WTC11 (cell line): ENCODE measurements at regions not wholly inside any gene's neighbourhood (a gene's known extent, or its start where the extent isn't known, plus 50 kb on each side); places are given as distances from the start of the nearest gene placed in this dataset.

Experiments used
- ATAC-seq: fragments of 200-7000 bp; cut with Tn5 transposase; 2 replicates; pipeline ENCODE4 v1.10.0; 2021; ENCODE audit warnings: mild to moderate bottlenecking, moderate library complexity
- CTCF ChIA-PET: fragments of 300-600 bp; sonication (Branson Sonifier 250); formaldehyde crosslinking; loops from one replicate; lab custom pipeline; 2021; ENCODE audit warnings: antibody characterized with exemption; lab: Charles Lee
- POLR2A ChIA-PET: fragments of 350-600 bp; sonication (Branson Sonifier 250); formaldehyde crosslinking; loops from one replicate; lab custom pipeline; 2021; ENCODE audit warnings: antibody characterized with exemption; lab: Charles Lee
- DNase-seq: peaks from one replicate; pipeline ENCODE4 v3.0.0; 2021; ENCODE audit warnings: low spot score
- H3K27ac Mint-ChIP-seq: 2 replicates; pipeline ENCODE4 v1.8.0; 2021; ENCODE audit warnings: mixed read lengths
- H3K27me3 Mint-ChIP-seq: 2 replicates; pipeline ENCODE4 v1.8.0; 2021; ENCODE audit warnings: low read depth, mild to moderate bottlenecking, moderate library complexity, mixed read lengths
- H3K36me3 Mint-ChIP-seq: 2 replicates; pipeline ENCODE4 v1.8.0; 2021; ENCODE audit warnings: mixed read lengths
- H3K4me1 Mint-ChIP-seq: 2 replicates; pipeline ENCODE4 v1.8.0; 2022; ENCODE audit warnings: mixed read lengths
- H3K4me3 Mint-ChIP-seq: 2 replicates; pipeline ENCODE4 v1.8.0; 2021; ENCODE audit warnings: mild to moderate bottlenecking, moderate library complexity, mixed read lengths
- H3K9me3 Mint-ChIP-seq: 2 replicates; pipeline ENCODE4 v1.8.0; 2021; ENCODE audit warnings: mixed read lengths
- ATF2 ChIP-seq: sonication (generic); formaldehyde crosslinking; IDR thresholded peaks from 2 replicates; pipeline ENCODE4 v1.8.1; 2022; ENCODE audit warnings: low read depth, missing genetic modification reagents, borderline replicate concordance
- ATF3 ChIP-seq: sonication (generic); formaldehyde crosslinking; conservative IDR thresholded peaks from 2 replicates; pipeline ENCODE4 v1.8.1; 2022; ENCODE audit warnings: mild to moderate bottlenecking, missing genetic modification reagents
- ETV6 ChIP-seq: sonication (generic); formaldehyde crosslinking; IDR thresholded peaks from 2 replicates; pipeline ENCODE4 v1.8.1; 2022; ENCODE audit warnings: mild to moderate bottlenecking, missing genetic modification reagents
- FOXP1 ChIP-seq: sonication (generic); formaldehyde crosslinking; IDR thresholded peaks from 2 replicates; pipeline ENCODE4 v1.8.0; 2022; ENCODE audit warnings: missing genetic modification reagents, mild to moderate bottlenecking, moderate library complexity, borderline replicate concordance
- HMGA2 ChIP-seq: fragments of 250-450 bp; sonication (Bioruptor Pico); IDR thresholded peaks from 2 replicates; pipeline ENCODE4 v1.4.0; 2021; ENCODE audit warnings: mild to moderate bottlenecking, moderate library complexity
- JUN ChIP-seq: sonication (generic); formaldehyde crosslinking; IDR thresholded peaks from 2 replicates; pipeline ENCODE4 v1.8.0; 2023; ENCODE audit warnings: mild to moderate bottlenecking, missing genetic modification reagents
- MYBL2 ChIP-seq: sonication (generic); formaldehyde crosslinking; IDR thresholded peaks from 2 replicates; pipeline ENCODE4 v1.8.1; 2023; ENCODE audit warnings: mild to moderate bottlenecking, moderate library complexity, missing genetic modification reagents
- PRRX2 ChIP-seq: fragments of 250-450 bp; sonication (Bioruptor Pico); IDR thresholded peaks from 2 replicates; pipeline ENCODE4 v1.8.0; 2021; ENCODE audit warnings: mild to moderate bottlenecking
- RELA ChIP-seq: sonication (generic); formaldehyde crosslinking; IDR thresholded peaks from 2 replicates; pipeline ENCODE4 v1.8.1; 2022; ENCODE audit warnings: missing genetic modification reagents, mild to moderate bottlenecking, borderline replicate concordance
- SP1 ChIP-seq: sonication (generic); formaldehyde crosslinking; conservative IDR thresholded peaks from 2 replicates; pipeline ENCODE4 v1.8.1; 2022; ENCODE audit warnings: missing genetic modification reagents
- TP53 ChIP-seq: sonication (generic); formaldehyde crosslinking; IDR thresholded peaks from 2 replicates; pipeline ENCODE4 v1.8.1; 2023; ENCODE audit warnings: mild to moderate bottlenecking, missing genetic modification reagents
- ZBTB21 ChIP-seq: sonication (generic); formaldehyde crosslinking; IDR thresholded peaks from 2 replicates; pipeline ENCODE4 v1.8.1; 2023; ENCODE audit warnings: mild to moderate bottlenecking, missing genetic modification reagents, borderline replicate concordance
- ZNF121 ChIP-seq: sonication (generic); formaldehyde crosslinking; IDR thresholded peaks from 2 replicates; pipeline ENCODE4 v1.8.0; 2023; ENCODE audit warnings: missing genetic modification reagents
- ZNF219 ChIP-seq: sonication (generic); formaldehyde crosslinking; IDR thresholded peaks from 2 replicates; pipeline ENCODE4 v1.8.0; 2023; ENCODE audit warnings: missing genetic modification reagents, mild to moderate bottlenecking, borderline replicate concordance
- ZNF396 ChIP-seq: fragments of 250-450 bp; sonication (Bioruptor Pico); IDR thresholded peaks from 2 replicates; pipeline ENCODE4 v1.8.0; 2021; ENCODE audit warnings: mild to moderate bottlenecking, moderate library complexity, borderline replicate concordance
- ZSCAN18 ChIP-seq: fragments of 250-450 bp; sonication (Bioruptor Pico); IDR thresholded peaks from 2 replicates; pipeline ENCODE4 v2.1.2; 2022; ENCODE audit warnings: mild to moderate bottlenecking, moderate library complexity
- TF ChIP-seq, protein P1 (sequence below): sonication (generic); formaldehyde crosslinking; IDR thresholded peaks from 2 replicates; pipeline ENCODE4 v1.8.1; 2023; ENCODE audit warnings: mild to moderate bottlenecking, missing genetic modification reagents, borderline replicate concordance
- TF ChIP-seq, protein P2 (sequence below): sonication (generic); formaldehyde crosslinking; conservative IDR thresholded peaks from 2 replicates; pipeline ENCODE4 v1.8.1; 2023; ENCODE audit warnings: mild to moderate bottlenecking, low read depth, missing genetic modification reagents, moderate library complexity
- TF ChIP-seq, protein P3 (sequence below): sonication (generic); formaldehyde crosslinking; IDR thresholded peaks from 2 replicates; pipeline ENCODE4 v1.8.0; 2022; ENCODE audit warnings: missing genetic modification reagents
- TF ChIP-seq, protein P4 (sequence below): sonication (generic); formaldehyde crosslinking; IDR thresholded peaks from 2 replicates; pipeline ENCODE4 v1.8.1; 2022; ENCODE audit warnings: low read depth, mild to moderate bottlenecking, moderate library complexity, missing genetic modification reagents, borderline replicate concordance

- peaks cover 4% of the 10 kb centered on the region; the same call in 1 of the 2 replicates for H3K9me3 Mint-ChIP-seq
- ChIA-PET CTCF (interaction anchor here (1.3 kb wide), 1 partner anchor 45 kb away, joined by 4 read pairs; no protein-coding TSS in a partner anchor), POLR2A (no interaction called here)
- ATAC-seq (no peak), DNase-seq (no peak)
- H3K27me3 Mint-ChIP-seq, result peaks cover 8% of the 10 kb centered on the region
- no peak overlapping the region for H3K4me3 Mint-ChIP-seq
- H3K36me3 Mint-ChIP-seq, result no peaks in the 10 kb centered on the region
- TF ChIP-seq ATF2 (CRISPR knock-in tag) (no peak), SP1 (CRISPR knock-in tag) (no peak), MYBL2 (no peak), JUN (CRISPR knock-in tag) (no peak), HMGA2 (CRISPR knock-in tag) (no peak), ZSCAN18 (no peak), PRRX2 (no peak), TP53 (CRISPR knock-in tag) (no peak), ATF3 (CRISPR knock-in tag) (no peak), RELA (CRISPR knock-in tag) (no peak), ZNF121 (CRISPR knock-in tag) (no peak), FOXP1 (no peak), ZBTB21 (CRISPR knock-in tag) (no peak), ETV6 (no peak), ZNF396 (CRISPR knock-in tag) (no peak), ZNF219 (no peak)
- TF ChIP-seq, protein P1, sequence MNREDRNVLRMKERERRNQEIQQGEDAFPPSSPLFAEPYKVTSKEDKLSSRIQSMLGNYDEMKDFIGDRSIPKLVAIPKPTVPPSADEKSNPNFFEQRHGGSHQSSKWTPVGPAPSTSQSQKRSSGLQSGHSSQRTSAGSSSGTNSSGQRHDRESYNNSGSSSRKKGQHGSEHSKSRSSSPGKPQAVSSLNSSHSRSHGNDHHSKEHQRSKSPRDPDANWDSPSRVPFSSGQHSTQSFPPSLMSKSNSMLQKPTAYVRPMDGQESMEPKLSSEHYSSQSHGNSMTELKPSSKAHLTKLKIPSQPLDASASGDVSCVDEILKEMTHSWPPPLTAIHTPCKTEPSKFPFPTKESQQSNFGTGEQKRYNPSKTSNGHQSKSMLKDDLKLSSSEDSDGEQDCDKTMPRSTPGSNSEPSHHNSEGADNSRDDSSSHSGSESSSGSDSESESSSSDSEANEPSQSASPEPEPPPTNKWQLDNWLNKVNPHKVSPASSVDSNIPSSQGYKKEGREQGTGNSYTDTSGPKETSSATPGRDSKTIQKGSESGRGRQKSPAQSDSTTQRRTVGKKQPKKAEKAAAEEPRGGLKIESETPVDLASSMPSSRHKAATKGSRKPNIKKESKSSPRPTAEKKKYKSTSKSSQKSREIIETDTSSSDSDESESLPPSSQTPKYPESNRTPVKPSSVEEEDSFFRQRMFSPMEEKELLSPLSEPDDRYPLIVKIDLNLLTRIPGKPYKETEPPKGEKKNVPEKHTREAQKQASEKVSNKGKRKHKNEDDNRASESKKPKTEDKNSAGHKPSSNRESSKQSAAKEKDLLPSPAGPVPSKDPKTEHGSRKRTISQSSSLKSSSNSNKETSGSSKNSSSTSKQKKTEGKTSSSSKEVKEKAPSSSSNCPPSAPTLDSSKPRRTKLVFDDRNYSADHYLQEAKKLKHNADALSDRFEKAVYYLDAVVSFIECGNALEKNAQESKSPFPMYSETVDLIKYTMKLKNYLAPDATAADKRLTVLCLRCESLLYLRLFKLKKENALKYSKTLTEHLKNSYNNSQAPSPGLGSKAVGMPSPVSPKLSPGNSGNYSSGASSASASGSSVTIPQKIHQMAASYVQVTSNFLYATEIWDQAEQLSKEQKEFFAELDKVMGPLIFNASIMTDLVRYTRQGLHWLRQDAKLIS (CRISPR knock-in tag), result no peak
- TF ChIP-seq, protein P2, sequence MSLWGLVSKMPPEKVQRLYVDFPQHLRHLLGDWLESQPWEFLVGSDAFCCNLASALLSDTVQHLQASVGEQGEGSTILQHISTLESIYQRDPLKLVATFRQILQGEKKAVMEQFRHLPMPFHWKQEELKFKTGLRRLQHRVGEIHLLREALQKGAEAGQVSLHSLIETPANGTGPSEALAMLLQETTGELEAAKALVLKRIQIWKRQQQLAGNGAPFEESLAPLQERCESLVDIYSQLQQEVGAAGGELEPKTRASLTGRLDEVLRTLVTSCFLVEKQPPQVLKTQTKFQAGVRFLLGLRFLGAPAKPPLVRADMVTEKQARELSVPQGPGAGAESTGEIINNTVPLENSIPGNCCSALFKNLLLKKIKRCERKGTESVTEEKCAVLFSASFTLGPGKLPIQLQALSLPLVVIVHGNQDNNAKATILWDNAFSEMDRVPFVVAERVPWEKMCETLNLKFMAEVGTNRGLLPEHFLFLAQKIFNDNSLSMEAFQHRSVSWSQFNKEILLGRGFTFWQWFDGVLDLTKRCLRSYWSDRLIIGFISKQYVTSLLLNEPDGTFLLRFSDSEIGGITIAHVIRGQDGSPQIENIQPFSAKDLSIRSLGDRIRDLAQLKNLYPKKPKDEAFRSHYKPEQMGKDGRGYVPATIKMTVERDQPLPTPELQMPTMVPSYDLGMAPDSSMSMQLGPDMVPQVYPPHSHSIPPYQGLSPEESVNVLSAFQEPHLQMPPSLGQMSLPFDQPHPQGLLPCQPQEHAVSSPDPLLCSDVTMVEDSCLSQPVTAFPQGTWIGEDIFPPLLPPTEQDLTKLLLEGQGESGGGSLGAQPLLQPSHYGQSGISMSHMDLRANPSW (CRISPR knock-in tag), result no peak
- TF ChIP-seq, protein P3, sequence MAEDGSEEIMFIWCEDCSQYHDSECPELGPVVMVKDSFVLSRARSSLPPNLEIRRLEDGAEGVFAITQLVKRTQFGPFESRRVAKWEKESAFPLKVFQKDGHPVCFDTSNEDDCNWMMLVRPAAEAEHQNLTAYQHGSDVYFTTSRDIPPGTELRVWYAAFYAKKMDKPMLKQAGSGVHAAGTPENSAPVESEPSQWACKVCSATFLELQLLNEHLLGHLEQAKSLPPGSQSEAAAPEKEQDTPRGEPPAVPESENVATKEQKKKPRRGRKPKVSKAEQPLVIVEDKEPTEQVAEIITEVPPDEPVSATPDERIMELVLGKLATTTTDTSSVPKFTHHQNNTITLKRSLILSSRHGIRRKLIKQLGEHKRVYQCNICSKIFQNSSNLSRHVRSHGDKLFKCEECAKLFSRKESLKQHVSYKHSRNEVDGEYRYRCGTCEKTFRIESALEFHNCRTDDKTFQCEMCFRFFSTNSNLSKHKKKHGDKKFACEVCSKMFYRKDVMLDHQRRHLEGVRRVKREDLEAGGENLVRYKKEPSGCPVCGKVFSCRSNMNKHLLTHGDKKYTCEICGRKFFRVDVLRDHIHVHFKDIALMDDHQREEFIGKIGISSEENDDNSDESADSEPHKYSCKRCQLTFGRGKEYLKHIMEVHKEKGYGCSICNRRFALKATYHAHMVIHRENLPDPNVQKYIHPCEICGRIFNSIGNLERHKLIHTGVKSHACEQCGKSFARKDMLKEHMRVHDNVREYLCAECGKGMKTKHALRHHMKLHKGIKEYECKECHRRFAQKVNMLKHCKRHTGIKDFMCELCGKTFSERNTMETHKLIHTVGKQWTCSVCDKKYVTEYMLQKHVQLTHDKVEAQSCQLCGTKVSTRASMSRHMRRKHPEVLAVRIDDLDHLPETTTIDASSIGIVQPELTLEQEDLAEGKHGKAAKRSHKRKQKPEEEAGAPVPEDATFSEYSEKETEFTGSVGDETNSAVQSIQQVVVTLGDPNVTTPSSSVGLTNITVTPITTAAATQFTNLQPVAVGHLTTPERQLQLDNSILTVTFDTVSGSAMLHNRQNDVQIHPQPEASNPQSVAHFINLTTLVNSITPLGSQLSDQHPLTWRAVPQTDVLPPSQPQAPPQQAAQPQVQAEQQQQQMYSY, result no peak
- TF ChIP-seq, protein P4, sequence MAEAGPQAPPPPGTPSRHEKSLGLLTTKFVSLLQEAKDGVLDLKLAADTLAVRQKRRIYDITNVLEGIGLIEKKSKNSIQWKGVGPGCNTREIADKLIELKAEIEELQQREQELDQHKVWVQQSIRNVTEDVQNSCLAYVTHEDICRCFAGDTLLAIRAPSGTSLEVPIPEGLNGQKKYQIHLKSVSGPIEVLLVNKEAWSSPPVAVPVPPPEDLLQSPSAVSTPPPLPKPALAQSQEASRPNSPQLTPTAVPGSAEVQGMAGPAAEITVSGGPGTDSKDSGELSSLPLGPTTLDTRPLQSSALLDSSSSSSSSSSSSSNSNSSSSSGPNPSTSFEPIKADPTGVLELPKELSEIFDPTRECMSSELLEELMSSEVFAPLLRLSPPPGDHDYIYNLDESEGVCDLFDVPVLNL (CRISPR knock-in tag), result no peak
- H3K27ac Mint-ChIP-seq, result no peak overlapping the region
- no peaks in the 10 kb centered on the region for H3K4me1 Mint-ChIP-seq
Measured at GRCh38 chr1:34697818-34698217, 57.0 kb upstream of the GJB5 start.
